Panc1 (cell line): ENCODE measurements at regions not wholly inside any gene's neighbourhood (a gene's known extent, or its start where the extent isn't known, plus 50 kb on each side); places are given as distances from the start of the nearest gene placed in this dataset.

Experiments
- CTCF ChIP-seq: fragments of 450-650 bp; IDR thresholded peaks from 2 replicates; pipeline ENCODE4 v1.5.1; 2017; ENCODE audit warnings: mild to moderate bottlenecking
- POLR2AphosphoS5 ChIP-seq: IDR thresholded peaks from 2 replicates; pipeline ENCODE4 v1.6.1; 2012; ENCODE audit warnings: mild to moderate bottlenecking, low read depth, low read length, moderate library complexity
- REST ChIP-seq, 2 experiments: IDR thresholded peaks; 2 replicates each; pipeline ENCODE4 v1.6.1; 2011 to 2012; ENCODE audit warnings: low read depth in 2 of 2, control low read depth in 1 of 2, low read length in 1 of 2, mild to moderate bottlenecking in 1 of 2, moderate library complexity in 1 of 2; ENCODE audit not compliant: insufficient read depth in 1 of 2
- SIN3A ChIP-seq: IDR thresholded peaks from 2 replicates; pipeline ENCODE4 v1.6.1; 2012; ENCODE audit warnings: low read depth, mild to moderate bottlenecking, low read length, moderate library complexity, borderline replicate concordance; ENCODE audit not compliant: insufficient read depth
- TCF7L2 ChIP-seq: IDR thresholded peaks from 2 replicates; pipeline ENCODE4 v1.6.1; 2011; ENCODE audit warnings: mild to moderate bottlenecking, low read depth, low read length, inconsistent platforms

- TF ChIP-seq CTCF: no peak
- no peak for TF ChIP-seq REST (IDR thresholded peaks at IDR 0.05; ENCODE audit: insufficient read depth in 1 of 2, low read depth in 2 of 2, low read length in 1 of 2)
- TF ChIP-seq POLR2AphosphoS5: no peak
- TF ChIP-seq SIN3A: no peak
- no peak for TF ChIP-seq TCF7L2
These were observed 376.6 kb upstream of the CBLB start for GRCh38 chr3:106245400-106245799.
